Endothelial cell of umbilical vein (primary cell): ENCODE measurements at regions not wholly inside any gene's neighbourhood (a gene's known extent, or its start where the extent isn't known, plus 50 kb on each side); places are given as distances from the start of the nearest gene placed in this dataset.

Experiments
- BruUV-seq: library from RNA; stranded (reverse); fragments of 400-500 nt; replicated peaks from 2 replicates; lab custom pipeline; 2021; lab: Mats Ljungman, UMichigan
- CTCF ChIA-PET: fragments of 300-600, 350-600 bp; sonication (Branson Sonifier 250); formaldehyde crosslinking; loops from one replicate; lab custom pipeline; 2021; ENCODE audit warnings: antibody characterized with exemption, inconsistent platforms; lab: Charles Lee
- POLR2A ChIA-PET: fragments of 300-600, 350-600 bp; sonication (Branson Sonifier 250); formaldehyde crosslinking; loops from one replicate; lab custom pipeline; 2021; ENCODE audit warnings: antibody characterized with exemption, inconsistent platforms; lab: Charles Lee
- DNase-seq: peaks from one replicate; pipeline ENCODE4 v3.0.0-alpha.2; 2011; ENCODE audit warnings: low read depth, low spot score
- FAIRE-seq: peaks from 2 replicates; lab custom pipeline; 2011; peaks lifted over from hg19 to GRCh38; lab: Jason Lieb, UNC
- H2AFZ ChIP-seq: 2 replicates; pipeline ENCODE4 v1.6.0; 2012; ENCODE audit warnings: low read depth, low read length, control low read depth, inconsistent platforms
- H3K27ac ChIP-seq: 2 replicates; pipeline ENCODE4 v1.5.1; 2011; ENCODE audit warnings: low read depth, mild to moderate bottlenecking, control low read depth, low read length, moderate library complexity; ENCODE audit not compliant: insufficient read depth
- H3K27me3 ChIP-seq, 2 experiments: 2 replicates each; pipeline versions ENCODE4 v1.6.0 to v1.6.1; 2011; ENCODE audit warnings: low read length in 2 of 2, mixed read lengths in 1 of 2; ENCODE audit not compliant: control insufficient read depth in 2 of 2, insufficient read depth in 2 of 2
- H3K36me3 ChIP-seq, 2 experiments: 2 replicates in 1 of 2; 3 replicates in 1 of 2; pipeline ENCODE4 v1.5.1; 2011; ENCODE audit warnings: low read length in 2 of 2, mild to moderate bottlenecking in 1 of 2, moderate library complexity in 1 of 2; ENCODE audit not compliant: control insufficient read depth in 2 of 2, insufficient read depth in 2 of 2; ENCODE audit errors: extremely low read depth in 1 of 2
- H3K4me1 ChIP-seq: 3 replicates; pipeline ENCODE4 v1.5.1; 2011; ENCODE audit warnings: mild to moderate bottlenecking, low read length; ENCODE audit not compliant: control insufficient read depth, insufficient read depth; ENCODE audit errors: extremely low read depth
- H3K4me2 ChIP-seq: 2 replicates; pipeline ENCODE4 v1.6.1; 2011; ENCODE audit warnings: low read length, control low read depth, mixed read lengths; ENCODE audit not compliant: insufficient read depth
- H3K4me3 ChIP-seq, 3 experiments: fragments of 200-600 bp in 1 of 3; sonication (generic), shearing (Covaris generic) in 1 of 3; replicated peaks in 1 of 3; 2 replicates each; pipeline ENCODE4 v1.5.1; 2011 to 2016; ENCODE audit warnings: control low read depth in 3 of 3, low read length in 3 of 3, mild to moderate bottlenecking in 2 of 3, inconsistent platforms in 1 of 3, low read depth in 1 of 3, moderate library complexity in 1 of 3; ENCODE audit not compliant: insufficient read depth in 1 of 3
- H3K79me2 ChIP-seq: 2 replicates; pipeline ENCODE4 v1.6.0; 2012; ENCODE audit warnings: low read length, inconsistent platforms; ENCODE audit not compliant: control insufficient read depth, insufficient read depth
- H3K9ac ChIP-seq: replicated peaks from 2 replicates; pipeline ENCODE3; 2011; ENCODE audit warnings: low read length, control low read depth; ENCODE audit not compliant: insufficient read depth; ENCODE audit errors: extremely low read depth
- H3K9me1 ChIP-seq: replicated peaks from 3 replicates; pipeline ENCODE4 v1.6.0; 2011; ENCODE audit warnings: mild to moderate bottlenecking, low read length; ENCODE audit not compliant: control insufficient read depth, insufficient read depth; ENCODE audit errors: extremely low read depth
- H3K9me3 ChIP-seq: replicated peaks from 2 replicates; pipeline ENCODE4 v1.5.1; 2012; ENCODE audit warnings: low read length, inconsistent platforms; ENCODE audit not compliant: control insufficient read depth, insufficient read depth
- H4K20me1 ChIP-seq: replicated peaks from 2 replicates; pipeline ENCODE3; 2011; ENCODE audit warnings: mild to moderate bottlenecking, low read length; ENCODE audit not compliant: control insufficient read depth, insufficient read depth; ENCODE audit errors: extremely low read depth
- EZH2 ChIP-seq: IDR thresholded peaks from 2 replicates; pipeline ENCODE4 v1.6.1; 2012; ENCODE audit warnings: borderline replicate concordance, low read depth, mild to moderate bottlenecking, moderate library complexity, low read length, inconsistent platforms; ENCODE audit not compliant: severe bottlenecking
- FOS ChIP-seq: IDR thresholded peaks from 2 replicates; pipeline ENCODE4 v1.6.1; 2011; ENCODE audit warnings: mild to moderate bottlenecking, low read length, moderate library complexity, borderline replicate concordance; ENCODE audit not compliant: insufficient read depth
- GATA2 ChIP-seq: IDR thresholded peaks from 2 replicates; pipeline ENCODE4 v1.7.0; 2011; ENCODE audit warnings: low read depth, mild to moderate bottlenecking, moderate library complexity, mixed read lengths, low read length; ENCODE audit not compliant: insufficient read length, insufficient read depth
- JUN ChIP-seq: IDR thresholded peaks from 2 replicates; pipeline ENCODE4 v1.6.1; 2011; ENCODE audit warnings: borderline replicate concordance, low read depth; ENCODE audit not compliant: insufficient read length, insufficient read depth
- MAX ChIP-seq: IDR thresholded peaks from 2 replicates; pipeline ENCODE4 v1.6.1; 2011; ENCODE audit not compliant: insufficient read depth, insufficient read length
- MYC ChIP-seq: IDR thresholded peaks from one replicate; pipeline ENCODE4 v1.6.1; 2011; ENCODE audit warnings: mild to moderate bottlenecking, low read depth, low read length
- POLR2A ChIP-seq: IDR thresholded peaks from 2 replicates; pipeline ENCODE4 v1.6.1; 2012; ENCODE audit warnings: low read depth, mild to moderate bottlenecking, control low read depth, low read length
- POLR2AphosphoS5 ChIP-seq: IDR thresholded peaks from 2 replicates; pipeline ENCODE4 v1.6.1; 2012; ENCODE audit warnings: low read depth, mild to moderate bottlenecking, control low read depth, low read length, moderate library complexity; ENCODE audit not compliant: insufficient read depth
- dilution Hi-C: fragments of 300-500 bp; cut with MboI; formaldehyde crosslinking; loops from one replicate; pipeline ENCODE4 v1.15.0; 2019; ENCODE audit warnings: low sequenced_read_pairs; ENCODE audit not compliant: extremely low pct_ligation_motif_present
- intact Hi-C: fragments of 100-400 bp; cut with micrococcal nuclease; formaldehyde crosslinking; loops from one replicate; pipeline ENCODE4 v1.10.0; 2022
- TF ChIP-seq, protein P1 (sequence below), 2 donors: IDR thresholded peaks; 1 replicate in 1 of 2; 2 replicates in 1 of 2; pipeline ENCODE4 v1.5.1; 2011; ENCODE audit warnings: low read length in 2 of 2, mild to moderate bottlenecking in 2 of 2, moderate library complexity in 2 of 2, control low read depth in 1 of 2, inconsistent platforms in 1 of 2, low read depth in 1 of 2; ENCODE audit not compliant: insufficient read depth in 1 of 2; ENCODE audit errors: extremely low read depth in 1 of 2

- TF ChIP-seq MYC, result no peak
- no peak for TF ChIP-seq GATA2
- TF ChIP-seq, protein P1, sequence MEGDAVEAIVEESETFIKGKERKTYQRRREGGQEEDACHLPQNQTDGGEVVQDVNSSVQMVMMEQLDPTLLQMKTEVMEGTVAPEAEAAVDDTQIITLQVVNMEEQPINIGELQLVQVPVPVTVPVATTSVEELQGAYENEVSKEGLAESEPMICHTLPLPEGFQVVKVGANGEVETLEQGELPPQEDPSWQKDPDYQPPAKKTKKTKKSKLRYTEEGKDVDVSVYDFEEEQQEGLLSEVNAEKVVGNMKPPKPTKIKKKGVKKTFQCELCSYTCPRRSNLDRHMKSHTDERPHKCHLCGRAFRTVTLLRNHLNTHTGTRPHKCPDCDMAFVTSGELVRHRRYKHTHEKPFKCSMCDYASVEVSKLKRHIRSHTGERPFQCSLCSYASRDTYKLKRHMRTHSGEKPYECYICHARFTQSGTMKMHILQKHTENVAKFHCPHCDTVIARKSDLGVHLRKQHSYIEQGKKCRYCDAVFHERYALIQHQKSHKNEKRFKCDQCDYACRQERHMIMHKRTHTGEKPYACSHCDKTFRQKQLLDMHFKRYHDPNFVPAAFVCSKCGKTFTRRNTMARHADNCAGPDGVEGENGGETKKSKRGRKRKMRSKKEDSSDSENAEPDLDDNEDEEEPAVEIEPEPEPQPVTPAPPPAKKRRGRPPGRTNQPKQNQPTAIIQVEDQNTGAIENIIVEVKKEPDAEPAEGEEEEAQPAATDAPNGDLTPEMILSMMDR (IDR thresholded peaks at IDR 0.05; ENCODE audit: extremely low read depth in 1 of 2, insufficient read depth in 1 of 2, low read depth in 1 of 2, low read length in 2 of 2), result no peak
- no peak for TF ChIP-seq POLR2AphosphoS5
- no peak for TF ChIP-seq JUN
- Histone ChIP-seq H3K79me2 (no peaks in the 10 kb centered on the region), H4K20me1 (no peaks in the 10 kb centered on the region), H3K4me2 (no peak overlapping the region), H3K27ac (no peak overlapping the region), H3K4me3 (no peak overlapping the region), H3K4me1 (no peaks in the 10 kb centered on the region), H3K9me1 (no peaks in the 10 kb centered on the region), H3K27me3 (no peaks in the 10 kb centered on the region), H3K9me3 (peaks cover 5% of the 10 kb centered on the region), H2AFZ (no peak overlapping the region), H3K9ac (no peak overlapping the region), H3K36me3 (no peaks in the 10 kb centered on the region)
- DNase-seq (no peak), FAIRE-seq (no peak)
- BruUV-seq, result no TSS peak
- ChIA-PET POLR2A (no interaction called here), CTCF (no interaction called here)
- dilution Hi-C loops (no loop called here), intact Hi-C loops (no loop called here)
These were observed 305.2 kb upstream of the FMN2 start for GRCh38 chr1:239786464-239786863.

DNA sequence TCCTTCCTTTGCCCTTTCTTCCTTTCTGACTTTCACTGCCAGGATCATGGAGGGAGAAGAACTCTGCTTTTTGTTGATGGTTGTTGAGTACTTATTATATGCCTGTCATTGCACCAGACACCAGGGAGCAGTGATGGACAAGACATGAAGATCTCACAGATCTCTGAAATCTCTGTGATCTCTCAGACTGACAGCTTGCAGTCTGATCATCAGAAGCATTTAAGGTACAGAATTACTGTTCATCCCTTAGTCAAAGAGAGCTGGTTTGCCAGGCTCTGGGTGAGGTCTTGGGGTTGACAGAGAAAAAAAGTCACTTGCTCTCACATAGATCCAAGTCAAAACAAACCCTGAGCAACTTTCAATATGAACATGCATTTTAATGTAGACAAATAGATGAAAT lies 299.5 kb upstream of the FMN2 start:
- Histone ChIP-seq H3K9ac (no peak overlapping the region), H3K27me3 (no peaks in the 10 kb centered on the region), H3K4me1 (no peaks in the 10 kb centered on the region), H4K20me1 (no peaks in the 10 kb centered on the region), H3K36me3 (no peaks in the 10 kb centered on the region), H3K4me2 (no peak overlapping the region), H3K9me3 (no peaks in the 10 kb centered on the region), H3K4me3 (no peak overlapping the region), H3K27ac (no peak overlapping the region), H2AFZ (no peak overlapping the region), H3K79me2 (no peaks in the 10 kb centered on the region), H3K9me1 (no peaks in the 10 kb centered on the region)
- FAIRE-seq, result no peak
- TF ChIP-seq POLR2A, result no peak
- TF ChIP-seq FOS, result no peak
- no peak for TF ChIP-seq EZH2
- no peak for TF ChIP-seq MYC
- TF ChIP-seq, protein P1 (IDR thresholded peaks at IDR 0.05; ENCODE audit: extremely low read depth in 1 of 2, insufficient read depth in 1 of 2, low read depth in 1 of 2, low read length in 2 of 2), result no peak
- TF ChIP-seq MAX, result no peak
- TF ChIP-seq JUN, result no peak
- no peak for TF ChIP-seq POLR2AphosphoS5
- TF ChIP-seq GATA2, result no peak
- dilution Hi-C loops, result no loop called here
- CTCF ChIA-PET, result no interaction called here
- no TSS peak for BruUV-seq
- DNase-seq, result no peak
- POLR2A ChIA-PET, result no interaction called here
- intact Hi-C loops, result no loop called here
